ENCODE measurements at regions not wholly inside any gene's neighbourhood (a gene's known extent, or its start where the extent isn't known, plus 50 kb on each side); places are given as distances from the start of the nearest gene placed in this dataset.

GRCh38 chr6:145529582-145529981 is 205.7 kb downstream of the EPM2A start:
- DNase-seq (ENCODE audit: low read depth, low spot score): no peak
- H3K27ac ChIP-seq: no peak overlapping the region
- no peak for TF ChIP-seq EZH2 (IDR thresholded peaks at IDR 0.05)
- TF ChIP-seq POLR2AphosphoS5 (IDR thresholded peaks at IDR 0.05; ENCODE audit: borderline replicate concordance, low read depth, low read length): no peak
- TF ChIP-seq FOXP2 (optimal IDR thresholded peaks at IDR 0.05; ENCODE audit: control extremely low read depth, extremely low read length, insufficient read depth): no peak
- H3K9me3 ChIP-seq (ENCODE audit: low read depth, low read length): no peaks in the 10 kb centered on the region
- no peak overlapping the region for H3K9ac ChIP-seq (ENCODE audit: insufficient read length)
- H3K36me3 ChIP-seq (ENCODE audit: insufficient read depth, low read length): no peaks in the 10 kb centered on the region
- H3K4me3 ChIP-seq: no peak overlapping the region

- Histone ChIP-seq H3K4me3 (no peak overlapping the region), H3K9ac (ENCODE audit: insufficient read length) (no peak overlapping the region), H3K27ac (no peak overlapping the region), H3K9me3 (ENCODE audit: low read depth, low read length) (no peaks in the 10 kb centered on the region), H3K36me3 (ENCODE audit: insufficient read depth, low read length) (no peaks in the 10 kb centered on the region)
- no peak for TF ChIP-seq FOXP2 (optimal IDR thresholded peaks at IDR 0.05; ENCODE audit: control extremely low read depth, extremely low read length, insufficient read depth)
- no peak for TF ChIP-seq POLR2AphosphoS5 (IDR thresholded peaks at IDR 0.05; ENCODE audit: borderline replicate concordance, low read depth, low read length)
- TF ChIP-seq EZH2 (IDR thresholded peaks at IDR 0.05): no peak
- no peak for DNase-seq (ENCODE audit: low read depth, low spot score)
Measured at GRCh38 chr6:145530454-145530853, 204.9 kb downstream of the EPM2A start.

- no peaks in the 10 kb centered on the region for H3K36me3 ChIP-seq (ENCODE audit: insufficient read depth, low read length)
- no peak overlapping the region for H3K4me3 ChIP-seq
- no peaks in the 10 kb centered on the region for H3K9me3 ChIP-seq (ENCODE audit: low read depth, low read length)
- TF ChIP-seq EZH2 (IDR thresholded peaks at IDR 0.05) (no peak), FOXP2 (optimal IDR thresholded peaks at IDR 0.05; ENCODE audit: control extremely low read depth, extremely low read length, insufficient read depth) (no peak), POLR2AphosphoS5 (IDR thresholded peaks at IDR 0.05; ENCODE audit: borderline replicate concordance, low read depth, low read length) (no peak)
- no peak overlapping the region for H3K9ac ChIP-seq (ENCODE audit: insufficient read length)
- H3K27ac ChIP-seq: no peak overlapping the region
- no peak for DNase-seq (ENCODE audit: low read depth, low spot score)
Measured at GRCh38 chr6:145531032-145531431, 204.3 kb downstream of the EPM2A start.

- Histone ChIP-seq H3K9me3 (ENCODE audit: low read depth, low read length) (no peaks in the 10 kb centered on the region), H3K9ac (ENCODE audit: insufficient read length) (no peak overlapping the region), H3K36me3 (ENCODE audit: insufficient read depth, low read length) (no peaks in the 10 kb centered on the region), H3K27ac (no peak overlapping the region), H3K4me3 (no peak overlapping the region)
- no peak for TF ChIP-seq POLR2AphosphoS5 (IDR thresholded peaks at IDR 0.05; ENCODE audit: borderline replicate concordance, low read depth, low read length)
- no peak for TF ChIP-seq FOXP2 (optimal IDR thresholded peaks at IDR 0.05; ENCODE audit: control extremely low read depth, extremely low read length, insufficient read depth)
- no peak for TF ChIP-seq EZH2 (IDR thresholded peaks at IDR 0.05)
- no peak for DNase-seq (ENCODE audit: low read depth, low spot score)
Measured at GRCh38 chr6:145531822-145532221, 203.5 kb downstream of the EPM2A start.

- DNase-seq (ENCODE audit: low read depth, low spot score): no peak
- Histone ChIP-seq H3K9ac (ENCODE audit: insufficient read length) (no peak overlapping the region), H3K9me3 (ENCODE audit: low read depth, low read length) (no peaks in the 10 kb centered on the region), H3K27ac (no peak overlapping the region), H3K4me3 (no peak overlapping the region), H3K36me3 (ENCODE audit: insufficient read depth, low read length) (no peaks in the 10 kb centered on the region)
- no peak for TF ChIP-seq FOXP2 (optimal IDR thresholded peaks at IDR 0.05; ENCODE audit: control extremely low read depth, extremely low read length, insufficient read depth)
- TF ChIP-seq EZH2 (IDR thresholded peaks at IDR 0.05): no peak
- TF ChIP-seq POLR2AphosphoS5 (IDR thresholded peaks at IDR 0.05; ENCODE audit: borderline replicate concordance, low read depth, low read length): no peak
Measured at GRCh38 chr6:145532361-145532760, 203.0 kb downstream of the EPM2A start.

GRCh38 chr6:145534989-145535388 is 200.3 kb downstream of the EPM2A start:
- Histone ChIP-seq H3K4me3 (no peak overlapping the region), H3K9ac (ENCODE audit: insufficient read length) (no peak overlapping the region), H3K9me3 (ENCODE audit: low read depth, low read length) (no peaks in the 10 kb centered on the region), H3K36me3 (ENCODE audit: insufficient read depth, low read length) (no peaks in the 10 kb centered on the region), H3K27ac (no peak overlapping the region)
- DNase-seq (ENCODE audit: low read depth, low spot score): no peak
- TF ChIP-seq EZH2 (IDR thresholded peaks at IDR 0.05) (no peak), POLR2AphosphoS5 (IDR thresholded peaks at IDR 0.05; ENCODE audit: borderline replicate concordance, low read depth, low read length) (no peak), FOXP2 (optimal IDR thresholded peaks at IDR 0.05; ENCODE audit: control extremely low read depth, extremely low read length, insufficient read depth) (no peak)

DNA sequence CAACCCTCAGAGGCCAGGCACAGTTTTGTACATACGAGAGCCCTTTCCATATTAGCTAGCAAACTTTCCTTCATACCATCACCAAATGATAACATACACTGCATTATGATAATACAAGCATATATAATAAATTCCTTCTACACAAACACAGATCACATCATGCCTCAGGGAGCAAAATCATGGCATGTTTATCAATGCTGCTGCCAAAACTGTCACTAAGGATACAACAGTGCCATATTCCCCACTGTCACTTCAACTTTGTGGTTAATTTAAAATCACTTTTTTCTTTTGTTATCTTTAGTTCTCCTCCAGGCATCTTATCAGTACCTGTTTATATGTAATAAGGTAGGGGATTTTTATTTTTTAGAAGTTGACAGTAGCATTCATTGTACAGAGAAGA is 196.3 kb downstream of the EPM2A start:
- TF ChIP-seq EZH2 (IDR thresholded peaks at IDR 0.05) (no peak), POLR2AphosphoS5 (IDR thresholded peaks at IDR 0.05; ENCODE audit: borderline replicate concordance, low read depth, low read length) (no peak), FOXP2 (optimal IDR thresholded peaks at IDR 0.05; ENCODE audit: control extremely low read depth, extremely low read length, insufficient read depth) (no peak)
- Histone ChIP-seq H3K27ac (no peak overlapping the region), H3K36me3 (ENCODE audit: insufficient read depth, low read length) (no peaks in the 10 kb centered on the region), H3K9me3 (ENCODE audit: low read depth, low read length) (no peaks in the 10 kb centered on the region), H3K4me3 (no peak overlapping the region), H3K9ac (ENCODE audit: insufficient read length) (no peak overlapping the region)
- no peak for DNase-seq (ENCODE audit: low read depth, low spot score)

DNA sequence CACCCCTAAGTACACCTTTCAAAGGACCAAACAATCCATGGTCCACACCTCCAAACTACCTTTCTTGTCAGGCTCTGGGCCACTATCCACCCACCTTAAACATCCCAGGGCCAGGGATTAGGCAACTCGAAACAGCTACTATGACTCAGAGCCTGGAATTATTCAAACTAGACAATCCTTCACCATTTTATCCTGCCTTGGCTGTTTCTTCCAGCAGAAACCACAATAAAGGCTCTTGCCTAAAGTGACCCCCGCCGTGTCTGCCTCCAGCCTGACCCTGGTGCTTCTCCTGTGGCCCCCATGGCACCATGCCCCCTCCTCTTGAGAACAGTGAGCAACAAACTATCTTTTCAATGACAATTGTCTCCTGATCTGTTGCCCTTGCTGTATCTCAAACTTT is 195.5 kb downstream of the EPM2A start:
- no peak overlapping the region for H3K4me3 ChIP-seq
- no peaks in the 10 kb centered on the region for H3K9me3 ChIP-seq (ENCODE audit: low read depth, low read length)
- no peak for TF ChIP-seq FOXP2 (optimal IDR thresholded peaks at IDR 0.05; ENCODE audit: control extremely low read depth, extremely low read length, insufficient read depth)
- H3K36me3 ChIP-seq (ENCODE audit: insufficient read depth, low read length): no peaks in the 10 kb centered on the region
- H3K9ac ChIP-seq (ENCODE audit: insufficient read length): no peak overlapping the region
- DNase-seq (ENCODE audit: low read depth, low spot score): no peak
- H3K27ac ChIP-seq: no peak overlapping the region

GRCh38 chr6:145540741-145541140 is 194.6 kb downstream of the EPM2A start:
- DNase-seq (ENCODE audit: low read depth, low spot score): no peak
- Histone ChIP-seq H3K9me3 (ENCODE audit: low read depth, low read length) (no peaks in the 10 kb centered on the region), H3K36me3 (ENCODE audit: insufficient read depth, low read length) (no peaks in the 10 kb centered on the region), H3K27ac (no peak overlapping the region), H3K9ac (ENCODE audit: insufficient read length) (no peak overlapping the region), H3K4me3 (no peak overlapping the region)
- TF ChIP-seq POLR2AphosphoS5 (IDR thresholded peaks at IDR 0.05; ENCODE audit: borderline replicate concordance, low read depth, low read length) (no peak), FOXP2 (optimal IDR thresholded peaks at IDR 0.05; ENCODE audit: control extremely low read depth, extremely low read length, insufficient read depth) (no peak), EZH2 (IDR thresholded peaks at IDR 0.05) (no peak)

All from SK-N-MC (cell line).